Loucy (cell line): ENCODE measurements at regions not wholly inside any gene's neighbourhood (a gene's known extent, or its start where the extent isn't known, plus 50 kb on each side); places are given as distances from the start of the nearest gene placed in this dataset.

Experiments
- H2AFZ ChIP-seq: fragments of 200-600 bp; sonication (generic); 2 replicates; pipeline ENCODE4 v1.6.0; 2016; ENCODE audit warnings: antibody characterized with exemption, mild to moderate bottlenecking, low read length, moderate library complexity
- H3F3A ChIP-seq: fragments of 200-600 bp; 2 replicates; pipeline ENCODE4 v1.6.0; 2016; ENCODE audit warnings: antibody characterized with exemption, low read depth, mild to moderate bottlenecking
- H3K27me3 ChIP-seq: fragments of 200-600 bp; sonication (generic); 2 replicates; pipeline ENCODE4 v1.6.1; 2014; ENCODE audit warnings: low read length, mild to moderate bottlenecking; ENCODE audit not compliant: insufficient read depth, poor library complexity, severe bottlenecking
- H3K36me3 ChIP-seq: fragments of 200-600 bp; sonication (generic); 2 replicates; pipeline ENCODE4 v1.6.1; 2016; ENCODE audit warnings: low read length; ENCODE audit not compliant: insufficient read depth
- H3K4me1 ChIP-seq: fragments of 200-600 bp; sonication (generic); 2 replicates; pipeline ENCODE4 v1.5.1; 2014; ENCODE audit warnings: low read length, mild to moderate bottlenecking; ENCODE audit not compliant: insufficient read depth, poor library complexity, severe bottlenecking
- H3K4me2 ChIP-seq: fragments of 200-600 bp; sonication (generic); 2 replicates; pipeline ENCODE4 v1.6.0; 2014; ENCODE audit warnings: antibody characterized with exemption, low read length, low read depth, mild to moderate bottlenecking; ENCODE audit not compliant: poor library complexity, severe bottlenecking
- H3K4me3 ChIP-seq: fragments of 200-600 bp; sonication (generic); 2 replicates; pipeline ENCODE4 v1.5.1; 2014; ENCODE audit warnings: low read length, mild to moderate bottlenecking, mixed read lengths; ENCODE audit not compliant: poor library complexity, severe bottlenecking
- H3K79me2 ChIP-seq: fragments of 200-600 bp; sonication (generic); 2 replicates; pipeline ENCODE4 v1.6.1; 2014; ENCODE audit warnings: low read length; ENCODE audit not compliant: insufficient read depth
- H3K9ac ChIP-seq: fragments of 200-600 bp; sonication (generic); 2 replicates; pipeline ENCODE4 v1.6.0; 2014; ENCODE audit warnings: mild to moderate bottlenecking, low read depth, low read length, moderate library complexity; ENCODE audit not compliant: poor library complexity, severe bottlenecking
- H3K9me2 ChIP-seq: fragments of 200-600 bp; sonication (generic); replicated peaks from 2 replicates; pipeline ENCODE4 v1.6.1; 2016; ENCODE audit warnings: low read depth, low read length, mixed read lengths
- H3K9me3 ChIP-seq: fragments of 200-600 bp; sonication (generic); 2 replicates; pipeline ENCODE4 v1.6.1; 2014; ENCODE audit warnings: mild to moderate bottlenecking, antibody characterized with exemption, low read length, low read depth; ENCODE audit not compliant: insufficient read depth
- H4K20me1 ChIP-seq: fragments of 200-600 bp; sonication (generic); 2 replicates; pipeline ENCODE4 v1.6.0; 2014; ENCODE audit warnings: antibody characterized with exemption, low read length, mild to moderate bottlenecking; ENCODE audit not compliant: insufficient read depth, poor library complexity, severe bottlenecking
- CTCF ChIP-seq: fragments of 200-600 bp; sonication (generic); conservative IDR thresholded peaks from 2 replicates; pipeline ENCODE4 v1.5.1; 2014; ENCODE audit warnings: mild to moderate bottlenecking, antibody characterized with exemption, low read length
- EZH2phosphoT487 ChIP-seq: fragments of 200-600 bp; IDR thresholded peaks from 2 replicates; pipeline ENCODE4 v1.6.1; 2018; ENCODE audit warnings: antibody characterized with exemption, mild to moderate bottlenecking, moderate library complexity, borderline replicate concordance

- no peak overlapping the region for H3K9ac ChIP-seq
- H3F3A ChIP-seq: no peaks in the 10 kb centered on the region
- TF ChIP-seq EZH2phosphoT487 (no peak), CTCF (no peak)
- no peak overlapping the region for H2AFZ ChIP-seq
- no peaks in the 10 kb centered on the region for H4K20me1 ChIP-seq
- no peaks in the 10 kb centered on the region for H3K9me3 ChIP-seq
- no peak overlapping the region for H3K4me2 ChIP-seq
- H3K27me3 ChIP-seq: no peaks in the 10 kb centered on the region
- no peaks in the 10 kb centered on the region for H3K79me2 ChIP-seq
- H3K4me1 ChIP-seq: no peaks in the 10 kb centered on the region
- H3K9me2 ChIP-seq: no peaks in the 10 kb centered on the region
- H3K4me3 ChIP-seq: no peak overlapping the region
- no peaks in the 10 kb centered on the region for H3K36me3 ChIP-seq
These were observed 1714.4 kb downstream of the OLFM4 start for GRCh38 chr13:54742984-54743383.

- no peak overlapping the region for H3K4me2 ChIP-seq
- H3K4me3 ChIP-seq: no peak overlapping the region
- H3F3A ChIP-seq: no peaks in the 10 kb centered on the region
These were observed 1716.1 kb downstream of the OLFM4 start for GRCh38 chr13:54744747-54745146.

GRCh38 chr13:54750521-54750920, 1721.9 kb downstream of the OLFM4 start:
- H3K4me1 ChIP-seq: no peaks in the 10 kb centered on the region
- H3K79me2 ChIP-seq: no peaks in the 10 kb centered on the region
- no peaks in the 10 kb centered on the region for H3K36me3 ChIP-seq
- no peaks in the 10 kb centered on the region for H3K9me2 ChIP-seq
- no peaks in the 10 kb centered on the region for H3K9me3 ChIP-seq
- no peak overlapping the region for H3K9ac ChIP-seq
- no peak for TF ChIP-seq EZH2phosphoT487
- TF ChIP-seq CTCF: no peak
- no peak overlapping the region for H2AFZ ChIP-seq
- no peak overlapping the region for H3K4me2 ChIP-seq
- no peaks in the 10 kb centered on the region for H3K27me3 ChIP-seq
- H4K20me1 ChIP-seq: no peaks in the 10 kb centered on the region
- H3F3A ChIP-seq: no peaks in the 10 kb centered on the region
- no peak overlapping the region for H3K4me3 ChIP-seq

More at GRCh38 chr13:54744747-54745146, 1716.1 kb downstream of the OLFM4 start:
- Histone ChIP-seq H3K27me3 (no peaks in the 10 kb centered on the region), H3K9me2 (no peaks in the 10 kb centered on the region), H4K20me1 (no peaks in the 10 kb centered on the region), H3K36me3 (no peaks in the 10 kb centered on the region), H3K4me1 (no peaks in the 10 kb centered on the region), H3K79me2 (no peaks in the 10 kb centered on the region), H3K9ac (no peak overlapping the region), H3K9me3 (no peaks in the 10 kb centered on the region), H2AFZ (no peak overlapping the region)
- TF ChIP-seq CTCF (no peak), EZH2phosphoT487 (no peak)
